Muscle of back (tissue), 3 donors: ENCODE measurements at regions not wholly inside any gene's neighbourhood (a gene's known extent, or its start where the extent isn't known, plus 50 kb on each side); places are given as distances from the start of the nearest gene placed in this dataset.

Source experiments
- DNase-seq, 3 donors: peaks; one replicate each; pipeline versions ENCODE4 v3.0.0 to v3.0.0-alpha.2; 2013

GRCh38 chr1:115204513-115204912, 115.2 kb upstream of the TSPAN2 start:
- no peak for DNase-seq

DNA sequence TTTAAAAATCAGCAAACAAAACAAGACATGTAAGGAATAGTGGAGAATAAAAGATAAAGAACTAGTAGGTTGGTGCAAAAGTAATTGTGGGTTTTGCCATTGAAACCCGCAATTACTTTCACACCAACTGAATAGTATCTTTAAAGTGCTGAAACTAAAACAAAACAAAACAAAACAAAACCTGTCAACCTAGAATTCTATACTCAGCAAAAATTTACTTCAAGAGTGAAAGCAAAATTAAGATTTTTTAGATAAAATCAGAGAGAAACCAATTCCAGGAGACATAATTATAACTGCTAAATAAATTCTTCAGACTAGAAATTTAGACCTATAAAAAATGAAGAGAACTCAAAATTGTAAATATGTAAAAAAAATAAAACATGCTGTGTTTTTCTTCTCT, 114.0 kb upstream of the TSPAN2 start:
- DNase-seq: no peak

GRCh38 chr1:115201598-115201997, 112.3 kb upstream of the TSPAN2 start:
- DNase-seq: no peak

GRCh38 chr1:115199416-115200132, 110.3 kb upstream of the TSPAN2 start:
- DNase-seq: no peak

DNA sequence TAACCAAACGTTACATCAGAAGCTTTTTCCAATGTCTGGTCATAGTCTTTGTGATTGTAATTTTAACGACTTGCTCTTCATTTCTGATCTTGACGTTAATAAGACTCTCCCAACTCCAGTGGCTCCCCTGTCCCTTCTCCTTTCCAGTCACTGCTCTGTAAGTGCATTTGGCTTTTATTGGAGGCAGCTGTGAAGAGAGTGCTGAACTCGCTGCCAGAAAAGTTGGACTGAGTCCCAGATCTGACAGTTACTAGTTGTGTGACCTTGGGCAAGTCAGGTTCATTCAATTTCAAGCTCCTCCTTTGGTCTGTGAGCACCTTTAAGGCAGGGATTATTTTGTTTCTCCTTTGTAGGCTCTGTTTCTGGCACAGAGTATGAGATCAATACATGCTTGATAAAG, 109.6 kb upstream of the TSPAN2 start:
- DNase-seq: peak in 2 of 3 donors; percentile 43 to 71

DNA sequence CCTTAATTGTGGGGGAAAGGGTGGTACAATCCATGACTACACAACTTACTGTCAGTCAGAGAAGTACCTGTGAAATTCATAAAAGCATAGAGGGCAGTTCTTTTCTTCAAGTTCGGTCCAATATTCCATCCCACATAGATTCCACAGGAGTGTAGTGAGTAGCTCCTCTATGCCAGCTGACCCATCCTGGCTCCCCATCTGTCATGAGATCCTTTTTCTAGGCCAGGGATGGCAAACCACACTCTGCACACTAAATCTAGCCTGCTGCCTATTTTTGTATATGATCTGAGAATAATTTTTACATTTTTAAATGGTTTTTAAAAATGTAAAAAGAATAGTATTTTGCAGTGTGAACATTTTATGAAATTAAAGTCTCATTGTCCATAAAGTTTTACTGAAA, 107.0 kb upstream of the TSPAN2 start:
- DNase-seq: no peak

DNA sequence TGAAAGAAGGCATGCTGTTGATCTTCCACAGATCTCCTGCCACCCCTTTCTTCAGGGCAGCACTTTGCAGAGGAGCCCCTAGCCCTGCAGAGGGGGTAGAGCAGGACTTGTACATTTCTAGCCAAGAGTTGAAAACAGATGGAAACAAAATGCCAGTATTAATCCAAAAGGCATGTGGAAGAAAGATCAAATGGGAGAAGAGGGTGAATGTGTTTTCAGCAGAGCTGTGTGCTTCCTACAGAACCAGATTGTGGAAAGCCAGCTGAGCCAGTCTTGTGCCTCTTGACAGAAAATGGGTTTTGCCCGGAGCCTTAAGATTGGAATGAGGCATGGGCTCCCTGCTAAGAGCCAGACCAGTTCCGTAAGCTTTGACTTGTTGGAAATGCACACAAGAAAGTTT, 105.2 kb upstream of the TSPAN2 start:
- DNase-seq: no peak

GRCh38 chr1:115193046-115193828, 103.9 kb upstream of the TSPAN2 start:
- DNase-seq: no peak

GRCh38 chr1:115192200-115192767, 103.0 kb upstream of the TSPAN2 start:
- DNase-seq: no peak

- no peak for DNase-seq
Measured at GRCh38 chr1:115191691-115192090, 102.4 kb upstream of the TSPAN2 start.

DNA sequence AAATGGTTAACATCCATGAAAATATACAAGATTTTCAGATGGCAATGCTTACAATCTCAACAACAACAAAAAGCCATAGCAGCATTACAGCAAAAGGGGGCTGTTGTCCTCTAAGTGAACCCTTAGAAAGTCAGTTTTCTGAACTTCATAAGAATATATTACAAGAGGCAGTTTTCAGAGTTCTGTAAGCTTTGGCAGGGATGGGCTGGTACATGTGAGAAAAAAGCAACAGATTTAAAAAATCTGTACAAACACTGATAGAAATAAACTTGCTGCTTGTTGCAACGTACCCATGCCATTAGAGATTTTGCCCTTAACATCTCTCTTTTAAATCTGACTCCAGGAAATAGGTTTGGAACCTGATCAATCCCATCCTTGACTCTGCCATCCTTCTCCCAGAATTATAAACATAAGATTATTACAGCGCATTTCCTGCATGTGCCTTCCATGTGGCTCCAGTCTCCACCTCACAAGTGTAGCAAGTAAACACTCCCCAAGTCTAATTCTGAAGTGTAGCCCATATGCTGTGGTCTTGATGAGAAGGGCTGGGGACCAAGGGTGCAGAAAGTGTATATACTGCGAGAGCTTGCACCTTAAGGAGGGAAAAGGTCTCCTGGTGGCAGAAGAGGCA, 101.4 kb upstream of the TSPAN2 start:
- peak in 1 of 3 donors; percentile 36 for DNase-seq

GRCh38 chr1:115189814-115190539, 100.7 kb upstream of the TSPAN2 start:
- DNase-seq: peak; percentile 63 to 94 (median 81)

DNA sequence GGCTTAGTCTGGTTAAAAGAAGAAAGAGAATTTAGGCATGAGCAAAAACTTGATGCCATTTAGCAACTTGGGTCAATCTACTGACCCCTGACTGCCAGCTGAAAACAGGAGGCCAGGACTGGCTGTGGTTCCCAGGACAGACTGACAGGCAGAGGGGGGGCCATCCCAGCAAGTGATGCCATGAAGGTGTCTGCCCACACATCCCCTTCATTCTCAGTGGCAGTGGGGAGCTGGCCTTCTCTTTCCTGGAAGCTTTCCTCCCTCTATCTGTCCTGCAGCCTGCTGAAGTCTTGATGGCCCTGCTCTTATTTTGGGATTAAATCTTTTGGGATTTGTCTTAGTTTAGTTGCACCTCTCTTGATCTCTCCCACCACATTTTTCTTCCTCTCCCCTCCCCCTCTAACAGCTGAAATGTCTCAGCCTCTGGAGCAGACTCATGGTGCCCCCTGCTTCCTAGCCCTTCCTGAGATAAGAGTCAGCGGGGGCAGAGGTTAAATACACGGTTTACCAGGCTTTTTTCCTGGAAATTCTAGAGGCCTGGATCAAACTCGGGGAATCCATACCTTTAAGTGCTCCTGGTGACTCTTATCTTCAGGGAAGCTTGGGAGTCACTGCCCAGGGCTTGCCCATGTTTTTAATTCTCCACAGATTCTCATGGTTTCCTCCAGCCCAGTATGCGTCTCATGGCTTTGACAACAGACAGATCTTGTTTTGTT, 99.5 kb upstream of the TSPAN2 start:
- no peak for DNase-seq

GRCh38 chr1:115186711-115187265, 97.5 kb upstream of the TSPAN2 start:
- no peak for DNase-seq

- DNase-seq: no peak
Measured at GRCh38 chr1:115185336-115185735, 96.0 kb upstream of the TSPAN2 start.

- DNase-seq: no peak
Measured at GRCh38 chr1:115184951-115185331, 95.6 kb upstream of the TSPAN2 start.

DNA sequence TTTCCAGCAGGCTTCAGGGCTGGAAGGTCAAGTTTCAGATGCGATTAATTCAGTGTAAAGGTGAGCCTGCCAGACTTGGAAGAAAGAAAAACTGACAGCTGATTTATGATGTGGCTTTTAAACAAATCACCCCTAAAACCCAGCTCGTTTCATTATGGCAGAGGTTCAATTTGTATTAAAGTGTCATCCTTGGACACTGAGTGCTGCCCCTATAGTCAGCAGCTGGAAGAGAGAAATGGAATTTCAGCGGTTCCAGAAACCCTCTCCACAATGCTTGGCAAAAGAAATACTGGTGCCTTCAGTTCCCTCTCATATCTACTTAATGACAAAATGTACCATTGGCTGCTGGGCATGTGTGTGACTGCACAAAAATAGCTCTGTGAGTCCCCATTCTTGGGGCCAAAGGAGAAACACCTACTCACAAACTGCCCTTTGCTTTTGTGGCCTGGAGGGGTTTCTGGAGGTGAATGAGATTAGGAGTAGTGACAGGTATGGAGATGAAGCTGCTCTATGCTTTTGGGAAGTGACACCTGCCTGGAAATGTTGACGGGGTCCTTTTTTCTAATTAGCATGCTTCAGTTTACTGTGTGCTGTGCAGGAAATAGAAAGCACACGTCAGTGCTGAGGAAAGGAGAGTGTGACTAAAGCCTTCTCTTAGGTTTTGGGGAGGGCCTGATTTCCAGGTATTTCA, 95.1 kb upstream of the TSPAN2 start:
- peak in 1 of 3 donors; percentile 29 for DNase-seq

- peak in 2 of 3 donors; percentile 79 to 88 for DNase-seq
Measured at GRCh38 chr1:115183721-115184259, 94.5 kb upstream of the TSPAN2 start.

GRCh38 chr1:115183158-115183557, 93.9 kb upstream of the TSPAN2 start:
- peak in 1 of 3 donors; percentile 34 for DNase-seq
